ENCODE measurements at regions not wholly inside any gene's neighbourhood (a gene's known extent, or its start where the extent isn't known, plus 50 kb on each side); places are given as distances from the start of the nearest gene placed in this dataset.

DNA sequence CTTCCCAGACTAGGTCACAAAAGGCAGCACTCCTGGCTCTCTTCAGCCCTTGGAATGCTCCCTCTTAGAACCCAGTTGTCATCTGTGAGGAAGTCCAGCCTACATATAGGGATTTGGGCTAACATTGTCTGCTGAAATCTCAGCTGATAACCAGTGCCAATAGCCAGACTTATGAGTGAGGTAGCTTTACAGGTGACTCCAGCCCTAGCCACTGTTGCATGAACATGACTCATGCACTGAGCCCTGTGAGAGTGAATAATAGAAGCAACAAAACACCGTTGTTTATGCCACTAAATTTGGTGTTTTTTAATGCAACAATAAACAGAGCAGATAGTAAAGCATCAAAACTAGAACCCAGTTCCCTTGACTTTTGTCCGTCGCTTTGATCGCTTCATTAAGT is 433.2 kb downstream of the STIM2 start:
- TF ChIP-seq, protein P1, sequence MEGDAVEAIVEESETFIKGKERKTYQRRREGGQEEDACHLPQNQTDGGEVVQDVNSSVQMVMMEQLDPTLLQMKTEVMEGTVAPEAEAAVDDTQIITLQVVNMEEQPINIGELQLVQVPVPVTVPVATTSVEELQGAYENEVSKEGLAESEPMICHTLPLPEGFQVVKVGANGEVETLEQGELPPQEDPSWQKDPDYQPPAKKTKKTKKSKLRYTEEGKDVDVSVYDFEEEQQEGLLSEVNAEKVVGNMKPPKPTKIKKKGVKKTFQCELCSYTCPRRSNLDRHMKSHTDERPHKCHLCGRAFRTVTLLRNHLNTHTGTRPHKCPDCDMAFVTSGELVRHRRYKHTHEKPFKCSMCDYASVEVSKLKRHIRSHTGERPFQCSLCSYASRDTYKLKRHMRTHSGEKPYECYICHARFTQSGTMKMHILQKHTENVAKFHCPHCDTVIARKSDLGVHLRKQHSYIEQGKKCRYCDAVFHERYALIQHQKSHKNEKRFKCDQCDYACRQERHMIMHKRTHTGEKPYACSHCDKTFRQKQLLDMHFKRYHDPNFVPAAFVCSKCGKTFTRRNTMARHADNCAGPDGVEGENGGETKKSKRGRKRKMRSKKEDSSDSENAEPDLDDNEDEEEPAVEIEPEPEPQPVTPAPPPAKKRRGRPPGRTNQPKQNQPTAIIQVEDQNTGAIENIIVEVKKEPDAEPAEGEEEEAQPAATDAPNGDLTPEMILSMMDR (IDR thresholded peaks at IDR 0.05) = no peak
- no peak for TF ChIP-seq POLR2A (IDR thresholded peaks at IDR 0.05; ENCODE audit: low read depth)

All from esophagus muscularis mucosa (tissue), 3 donors.